ENCODE measurements at regions not wholly inside any gene's neighbourhood (a gene's known extent, or its start where the extent isn't known, plus 50 kb on each side); places are given as distances from the start of the nearest gene placed in this dataset.

DNA sequence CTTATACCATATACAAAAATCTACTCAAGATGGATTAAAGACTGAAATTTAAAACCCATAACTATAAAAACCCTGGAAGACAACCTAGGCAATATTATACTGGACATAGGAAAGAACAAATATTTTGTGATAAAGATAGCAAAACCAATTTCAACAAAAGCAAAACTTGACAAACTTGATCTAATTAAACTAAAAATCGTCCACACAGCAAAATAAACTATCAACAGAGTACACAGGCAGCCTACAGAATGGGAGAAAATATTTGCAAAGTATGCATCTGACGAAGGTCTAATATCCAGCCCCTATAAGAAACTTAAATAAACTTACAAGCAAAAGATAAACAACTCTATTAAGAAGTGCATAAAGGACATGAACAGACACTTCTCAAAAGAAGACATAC is 240.1 kb downstream of the HGF start:
- DNase-seq (ENCODE audit: insufficient read length, low spot score, missing footprints): no peak
- Histone ChIP-seq H4K20me1 (ENCODE audit: insufficient read depth, low read length) (no peaks in the 10 kb centered on the region), H3K4me1 (ENCODE audit: insufficient read depth, low read length) (no peaks in the 10 kb centered on the region), H3K27ac (ENCODE audit: low read depth, low read length) (no peak overlapping the region), H3K79me2 (ENCODE audit: insufficient read depth, low read length) (no peaks in the 10 kb centered on the region), H3K36me3 (ENCODE audit: insufficient read depth, low read length) (no peaks in the 10 kb centered on the region), H3K4me3 (ENCODE audit: insufficient read depth, low read length) (no peak overlapping the region), H3K9me3 (ENCODE audit: low read depth, low read length) (no peaks in the 10 kb centered on the region), H3K27me3 (ENCODE audit: insufficient read depth, low read length) (no peaks in the 10 kb centered on the region), H3K4me2 (ENCODE audit: insufficient read depth, low read length) (no peak overlapping the region), H2AFZ (ENCODE audit: low read length) (no peak overlapping the region)
- no peak for TF ChIP-seq CTCF (IDR thresholded peaks at IDR 0.05; ENCODE audit: extremely low read depth, low read depth, low read length)

DNA sequence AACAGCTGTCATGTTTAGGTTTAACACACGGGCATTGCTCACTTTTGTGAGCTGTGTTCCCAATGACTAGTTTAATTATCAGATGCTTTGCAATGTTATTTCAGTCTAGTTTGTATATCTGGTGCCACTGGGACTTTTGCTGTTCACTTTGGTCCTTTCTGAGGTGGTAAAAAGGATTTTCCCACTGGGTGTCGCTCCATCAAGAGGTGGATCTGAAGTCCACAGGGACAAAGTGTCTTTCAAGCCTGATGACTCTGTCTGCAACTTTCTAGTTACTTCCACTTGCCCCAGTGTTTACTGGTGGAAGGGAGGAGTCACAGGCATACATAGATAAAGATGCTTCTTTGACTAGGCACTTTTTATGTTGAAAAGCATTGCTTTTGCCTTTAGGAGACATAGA is 242.2 kb downstream of the HGF start:
- H2AFZ ChIP-seq (ENCODE audit: low read length): no peak overlapping the region
- no peak overlapping the region for H3K27ac ChIP-seq (ENCODE audit: low read depth, low read length)
- H3K27me3 ChIP-seq (ENCODE audit: insufficient read depth, low read length): no peaks in the 10 kb centered on the region
- no peak for TF ChIP-seq CTCF (IDR thresholded peaks at IDR 0.05; ENCODE audit: extremely low read depth, low read depth, low read length)
- no peak overlapping the region for H3K4me2 ChIP-seq (ENCODE audit: insufficient read depth, low read length)
- H3K79me2 ChIP-seq (ENCODE audit: insufficient read depth, low read length): no peaks in the 10 kb centered on the region
- no peaks in the 10 kb centered on the region for H3K36me3 ChIP-seq (ENCODE audit: insufficient read depth, low read length)
- H3K4me3 ChIP-seq (ENCODE audit: insufficient read depth, low read length): no peak overlapping the region
- H4K20me1 ChIP-seq (ENCODE audit: insufficient read depth, low read length): no peaks in the 10 kb centered on the region
- no peaks in the 10 kb centered on the region for H3K9me3 ChIP-seq (ENCODE audit: low read depth, low read length)
- H3K4me1 ChIP-seq (ENCODE audit: insufficient read depth, low read length): no peaks in the 10 kb centered on the region
- DNase-seq (ENCODE audit: insufficient read length, low spot score, missing footprints): no peak

DNA sequence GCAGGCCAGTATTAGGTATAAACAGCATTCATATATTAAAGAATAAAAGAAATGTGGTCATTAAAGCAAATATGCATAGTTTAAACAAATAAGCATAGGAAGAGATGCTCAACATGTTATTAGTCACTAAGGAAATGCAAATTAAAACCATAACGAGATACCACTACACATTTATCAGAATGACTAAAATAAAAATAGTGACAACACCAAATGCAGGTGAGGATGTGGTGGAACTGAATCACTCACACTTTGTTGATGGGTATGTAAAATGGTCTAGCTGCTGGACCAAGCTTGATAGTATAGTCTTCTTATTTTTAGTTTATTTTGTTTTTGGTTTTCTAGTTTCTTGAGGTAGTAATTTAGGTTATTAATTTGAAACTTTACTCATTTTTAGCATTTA is 242.9 kb downstream of the HGF start:
- H3K36me3 ChIP-seq (ENCODE audit: insufficient read depth, low read length): no peaks in the 10 kb centered on the region
- H2AFZ ChIP-seq (ENCODE audit: low read length): no peak overlapping the region
- no peak for TF ChIP-seq CTCF (IDR thresholded peaks at IDR 0.05; ENCODE audit: extremely low read depth, low read depth, low read length)
- no peaks in the 10 kb centered on the region for H3K9me3 ChIP-seq (ENCODE audit: low read depth, low read length)
- no peak overlapping the region for H3K4me3 ChIP-seq (ENCODE audit: insufficient read depth, low read length)
- no peak overlapping the region for H3K27ac ChIP-seq (ENCODE audit: low read depth, low read length)
- no peaks in the 10 kb centered on the region for H3K4me1 ChIP-seq (ENCODE audit: insufficient read depth, low read length)
- no peak for DNase-seq (ENCODE audit: insufficient read length, low spot score, missing footprints)
- H3K4me2 ChIP-seq (ENCODE audit: insufficient read depth, low read length): no peak overlapping the region
- H4K20me1 ChIP-seq (ENCODE audit: insufficient read depth, low read length): no peaks in the 10 kb centered on the region
- no peaks in the 10 kb centered on the region for H3K27me3 ChIP-seq (ENCODE audit: insufficient read depth, low read length)
- no peaks in the 10 kb centered on the region for H3K79me2 ChIP-seq (ENCODE audit: insufficient read depth, low read length)

DNA sequence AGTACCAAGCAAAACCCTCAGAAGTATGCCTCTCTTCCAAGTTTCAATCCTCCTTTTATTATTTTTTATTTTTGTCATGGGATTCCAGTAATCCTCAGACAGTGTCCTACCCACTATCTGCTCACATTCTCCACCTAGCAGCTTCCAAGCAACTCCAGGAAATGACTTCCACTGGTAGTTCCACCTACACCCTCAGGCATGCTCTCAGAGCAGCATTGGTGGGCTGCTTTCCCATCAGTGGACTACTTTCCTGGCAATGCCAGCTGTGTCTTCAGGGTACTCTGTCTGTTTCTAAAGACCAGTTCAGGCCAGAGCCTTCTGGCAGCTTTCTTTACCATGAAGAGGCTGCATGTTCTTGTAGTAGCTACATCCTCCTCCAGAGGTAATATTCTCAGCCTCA is 244.0 kb downstream of the HGF start:
- Histone ChIP-seq H3K79me2 (ENCODE audit: insufficient read depth, low read length) (no peaks in the 10 kb centered on the region), H3K27me3 (ENCODE audit: insufficient read depth, low read length) (no peaks in the 10 kb centered on the region), H3K36me3 (ENCODE audit: insufficient read depth, low read length) (no peaks in the 10 kb centered on the region), H2AFZ (ENCODE audit: low read length) (peak overlapping the region; percentile 67), H3K4me3 (ENCODE audit: insufficient read depth, low read length) (no peak overlapping the region), H4K20me1 (ENCODE audit: insufficient read depth, low read length) (no peaks in the 10 kb centered on the region), H3K4me1 (ENCODE audit: insufficient read depth, low read length) (no peaks in the 10 kb centered on the region), H3K27ac (ENCODE audit: low read depth, low read length) (no peak overlapping the region), H3K9me3 (ENCODE audit: low read depth, low read length) (no peaks in the 10 kb centered on the region), H3K4me2 (ENCODE audit: insufficient read depth, low read length) (no peak overlapping the region)
- TF ChIP-seq CTCF (IDR thresholded peaks at IDR 0.05; ENCODE audit: extremely low read depth, low read depth, low read length): no peak
- DNase-seq (ENCODE audit: insufficient read length, low spot score, missing footprints): no peak
